Adrenal gland (tissue), 5 donors: ENCODE measurements at regions not wholly inside any gene's neighbourhood (a gene's known extent, or its start where the extent isn't known, plus 50 kb on each side); places are given as distances from the start of the nearest gene placed in this dataset.

Experiments
- POLR2A ChIP-seq, 2 donors: fragments of 450-650 bp; IDR thresholded peaks; one replicate each; pipeline ENCODE4 v1.6.1; 2017; ENCODE audit warnings: antibody characterized with exemption in 2 of 2, mild to moderate bottlenecking in 2 of 2, moderate library complexity in 1 of 2
- TF ChIP-seq, protein P1 (sequence below), 6 experiments: fragments of 450-650 bp in 4 of 6; fragments of 200-600 bp in 2 of 6; sonication (generic) in 1 of 6; IDR thresholded peaks; 1 replicate in 5 of 6; 2 replicates in 1 of 6; pipeline versions ENCODE4 v1.5.1 to v1.8.0; 2016 to 2021; ENCODE audit warnings: antibody characterized with exemption in 6 of 6, mild to moderate bottlenecking in 2 of 6, moderate library complexity in 1 of 6
- donor health status: DM: no; HTN: no; CAD: no.

DNA sequence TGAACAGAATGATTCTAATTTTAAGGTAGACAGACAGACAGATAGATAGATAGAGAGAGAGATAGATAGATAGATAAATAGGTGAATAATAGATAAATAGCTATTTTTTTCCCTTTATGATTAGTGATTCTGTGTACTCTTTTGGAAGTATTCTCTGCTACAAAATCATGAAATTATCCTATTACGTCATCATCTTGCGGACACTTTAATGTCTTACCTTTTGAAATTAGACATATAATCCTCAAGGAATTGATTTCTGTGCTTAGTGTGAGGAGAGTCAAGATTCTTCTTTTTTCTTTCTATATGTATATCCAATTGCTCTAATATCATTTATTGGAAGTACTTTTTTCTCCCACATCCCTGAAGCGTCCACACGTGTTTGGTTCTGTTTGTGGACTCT, 215.2 kb downstream of the SCG2 start:
- TF ChIP-seq, protein P1, sequence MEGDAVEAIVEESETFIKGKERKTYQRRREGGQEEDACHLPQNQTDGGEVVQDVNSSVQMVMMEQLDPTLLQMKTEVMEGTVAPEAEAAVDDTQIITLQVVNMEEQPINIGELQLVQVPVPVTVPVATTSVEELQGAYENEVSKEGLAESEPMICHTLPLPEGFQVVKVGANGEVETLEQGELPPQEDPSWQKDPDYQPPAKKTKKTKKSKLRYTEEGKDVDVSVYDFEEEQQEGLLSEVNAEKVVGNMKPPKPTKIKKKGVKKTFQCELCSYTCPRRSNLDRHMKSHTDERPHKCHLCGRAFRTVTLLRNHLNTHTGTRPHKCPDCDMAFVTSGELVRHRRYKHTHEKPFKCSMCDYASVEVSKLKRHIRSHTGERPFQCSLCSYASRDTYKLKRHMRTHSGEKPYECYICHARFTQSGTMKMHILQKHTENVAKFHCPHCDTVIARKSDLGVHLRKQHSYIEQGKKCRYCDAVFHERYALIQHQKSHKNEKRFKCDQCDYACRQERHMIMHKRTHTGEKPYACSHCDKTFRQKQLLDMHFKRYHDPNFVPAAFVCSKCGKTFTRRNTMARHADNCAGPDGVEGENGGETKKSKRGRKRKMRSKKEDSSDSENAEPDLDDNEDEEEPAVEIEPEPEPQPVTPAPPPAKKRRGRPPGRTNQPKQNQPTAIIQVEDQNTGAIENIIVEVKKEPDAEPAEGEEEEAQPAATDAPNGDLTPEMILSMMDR (IDR thresholded peaks at IDR 0.05), result no peak
- TF ChIP-seq POLR2A (IDR thresholded peaks at IDR 0.05), result no peak
